Psoas muscle (tissue), 7 donors: ENCODE measurements at regions not wholly inside any gene's neighbourhood (a gene's known extent, or its start where the extent isn't known, plus 50 kb on each side); places are given as distances from the start of the nearest gene placed in this dataset.

Experiments used
- ATAC-seq, 4 donors: fragments of 200-7000 bp; cut with Tn5 transposase; one replicate each; pipeline ENCODE4 v1.9.1; 2020; ENCODE audit warnings: moderate library complexity in 3 of 4, mild to moderate bottlenecking in 2 of 4
- DNase-seq, 2 donors: peaks; one replicate each; pipeline ENCODE4 v3.0.0-alpha.2; 2020
- H3K27ac ChIP-seq: fragments of 200-600 bp; one replicate; pipeline ENCODE4 v1.8.0; 2022
- H3K27me3 ChIP-seq, 3 donors: fragments of 200-600 bp in 1 of 3; one replicate each; pipeline versions ENCODE4 v1.6.1 to v1.8.0; 2013 to 2022; ENCODE audit warnings: low read length in 2 of 3, mild to moderate bottlenecking in 2 of 3, moderate library complexity in 1 of 3; ENCODE audit not compliant: insufficient read depth in 3 of 3
- H3K36me3 ChIP-seq, 2 donors: fragments of 200-600 bp in 1 of 2; one replicate each; pipeline versions ENCODE4 v1.6.1 to v1.8.0; 2013 to 2022; ENCODE audit warnings: low read depth in 1 of 2, mild to moderate bottlenecking in 1 of 2, moderate library complexity in 1 of 2; ENCODE audit not compliant: insufficient read depth in 1 of 2
- H3K4me1 ChIP-seq: fragments of 200-600 bp; one replicate; pipeline ENCODE4 v1.8.0; 2022
- H3K4me3 ChIP-seq: fragments of 200-600 bp; one replicate; pipeline ENCODE4 v1.8.0; 2022; ENCODE audit warnings: mild to moderate bottlenecking
- H3K9me3 ChIP-seq: fragments of 200-600 bp; one replicate; pipeline ENCODE4 v1.8.0; 2022
- CTCF ChIP-seq: fragments of 200-600 bp; IDR thresholded peaks from one replicate; pipeline ENCODE4 v1.8.0; 2022; ENCODE audit warnings: antibody characterized with exemption
- WGBS, 3 donors: extraction: QIAGEN DNeasy Blood & Tissue Kit; methylation state at CpG; one replicate each; pipeline versions ENCODE4 v1.1.6 to v1.1.7; 2013; 5-methylcytosine and 5-hydroxymethylcytosine counted together
- intact Hi-C, 2 donors: fragments of 100-400 bp; cut with DNase I; formaldehyde crosslinking; loops; one replicate each; pipeline versions ENCODE4 v1.11.0 to v1.14.2; 2022
- donor health status: healthy with polysubstance abuse.
- donor health status: DM: no; HTN: no; CAD: no; lungs with moderate emphysema.
- donor health status: Bipolar disorder and iron deficiency.
- donor health status: healthy.
- donor health status: DM: yes; HTN: yes; CAD: no.
- donor health status: DM: no; HTN: no; CAD: no.
- donor health status: DM: yes; HTN: yes; CAD: no.

- WGBS, 3 donors = 34 to 39% (median 39%) methylated on average over 12 of the region's 12 CpGs
- H3K27me3 ChIP-seq = no peaks in the 10 kb centered on the region
Observed at GRCh38 chr20:57004951-57005933, 261.2 kb downstream of the BMP7 start.

GRCh38 chr20:57006411-57007170 is 259.9 kb downstream of the BMP7 start:
- WGBS, 3 donors = 24 to 25% (median 24%) methylated on average over 11 of the region's 11 CpGs
- DNase-seq = no peak
- Histone ChIP-seq H3K27ac (no peak overlapping the region), H3K36me3 (no peaks in the 10 kb centered on the region), H3K4me1 (no peaks in the 10 kb centered on the region), H3K4me3 (no peak overlapping the region), H3K27me3 (peaks cover 0 to 2% (median 0%) of the 10 kb centered on the region in 3 donors), H3K9me3 (no peaks in the 10 kb centered on the region)
- no peak for ATAC-seq
- intact Hi-C loops = no loop called here
- no peak for TF ChIP-seq CTCF

More at GRCh38 chr20:57004951-57005933, 261.2 kb downstream of the BMP7 start:
- Histone ChIP-seq H3K36me3 (no peaks in the 10 kb centered on the region), H3K4me1 (no peaks in the 10 kb centered on the region), H3K4me3 (no peak overlapping the region), H3K9me3 (no peaks in the 10 kb centered on the region), H3K27ac (no peak overlapping the region)
- no peak for ATAC-seq
- intact Hi-C loops = no loop called here
- no peak for DNase-seq
- TF ChIP-seq CTCF = no peak

GRCh38 chr20:57007171-57007540 is 259.3 kb downstream of the BMP7 start:
- WGBS, 3 donors = 83 to 88% (median 88%) methylated on average over 3 of the region's 3 CpGs
- ATAC-seq (no peak), DNase-seq (no peak)
- no peak for TF ChIP-seq CTCF
- Histone ChIP-seq H3K27me3 (peaks cover 0 to 3% (median 0%) of the 10 kb centered on the region in 3 donors), H3K27ac (no peak overlapping the region), H3K4me1 (no peaks in the 10 kb centered on the region), H3K4me3 (no peak overlapping the region), H3K9me3 (no peaks in the 10 kb centered on the region), H3K36me3 (no peaks in the 10 kb centered on the region)
- intact Hi-C loops = no loop called here

- TF ChIP-seq CTCF = no peak
- no peak overlapping the region for H3K4me3 ChIP-seq
- H3K36me3 ChIP-seq = no peaks in the 10 kb centered on the region
- DNase-seq = no peak
- H3K4me1 ChIP-seq = no peaks in the 10 kb centered on the region
- H3K27me3 ChIP-seq = peaks cover 0 to 4% (median 0%) of the 10 kb centered on the region in 3 donors
- no peak for ATAC-seq
- intact Hi-C loops = no loop called here
- 23 to 29% (median 23%) methylated on average over 3 of the region's 3 CpGs for WGBS, 3 donors
- no peak overlapping the region for H3K27ac ChIP-seq
- no peaks in the 10 kb centered on the region for H3K9me3 ChIP-seq
Observed at GRCh38 chr20:57008217-57008616, 258.2 kb downstream of the BMP7 start.
